ENCODE measurements at regions not wholly inside any gene's neighbourhood (a gene's known extent, or its start where the extent isn't known, plus 50 kb on each side); places are given as distances from the start of the nearest gene placed in this dataset.
"Not testable (repeated sequence)": the region's sequence is repeated elsewhere in the genome, so short reads cannot be mapped to it uniquely, and the experiment has no call there.

GRCh38 chr15:38814254-38814653, 249.6 kb upstream of the RASGRP1 start:
- not testable (repeated sequence) for TF ChIP-seq EZH2 (IDR thresholded peaks at IDR 0.05; ENCODE audit: low read depth, low read length, severe bottlenecking); SP4 (IDR thresholded peaks at IDR 0.05; ENCODE audit: low read length); MAFK (IDR thresholded peaks at IDR 0.05; ENCODE audit: low read depth, low read length); NRF1 (IDR thresholded peaks at IDR 0.05; ENCODE audit: low read depth, low read length); CTCF (IDR thresholded peaks at IDR 0.05; ENCODE audit: control extremely low read depth in 1 of 3, insufficient read depth in 1 of 3, low read depth in 1 of 3, low read length in 3 of 3); SIN3A (conservative IDR thresholded peaks at IDR 0.05 in 1 of 2, IDR thresholded peaks at IDR 0.05 in 1 of 2; ENCODE audit: low read depth in 1 of 2, low read length in 2 of 2); ZNF274 (IDR thresholded peaks at IDR 0.05; ENCODE audit: borderline replicate concordance, extremely low read depth, low read length); GABPA (IDR thresholded peaks at IDR 0.05; ENCODE audit: borderline replicate concordance, insufficient read depth, low read length); SIX5 (IDR thresholded peaks at IDR 0.05; ENCODE audit: low read depth, low read length); POLR2A (IDR thresholded peaks at IDR 0.05; ENCODE audit: control extremely low read depth in 1 of 2, low read depth in 2 of 2, low read length in 2 of 2)
